ENCODE measurements at regions not wholly inside any gene's neighbourhood (a gene's known extent, or its start where the extent isn't known, plus 50 kb on each side); places are given as distances from the start of the nearest gene placed in this dataset.

GRCh38 chr13:99619207-99619606 lies 117.9 kb downstream of the TM9SF2 start (continued):
- no peak for TF ChIP-seq ZBTB43 (CRISPR knock-in tag; IDR thresholded peaks at IDR 0.05)

GRCh38 chr13:99617474-99618255 lies 116.4 kb downstream of the TM9SF2 start:
- no peak overlapping the region for H3K4me3 Mint-ChIP-seq
- no peaks in the 10 kb centered on the region; the same call in 1 of the 2 replicates for H3K36me3 Mint-ChIP-seq
- H3K9me3 Mint-ChIP-seq = 0 out of 2 replicates have a peak, but pooled peaks cover 3% of the 10 kb centered on the region
- POLR2A ChIA-PET = no interaction called here
- CTCF ChIA-PET = interaction anchor here (0.6 to 1.5 kb wide), 8 partner anchors 11 to 825 kb away, joined by 3 to 9 read pairs (median 4); partner anchors contain the start of gene CLYBL
- peaks cover 37% of the 10 kb centered on the region for H3K4me1 Mint-ChIP-seq
- no peaks in the 10 kb centered on the region for H3K27me3 Mint-ChIP-seq (ENCODE audit: low read depth)
- DNase-seq (ENCODE audit: low spot score) (peak; percentile 73), ATAC-seq (peak; percentile 78)
- H3K27ac Mint-ChIP-seq = peak overlapping the region; percentile 26
- TF ChIP-seq CTCF (IDR thresholded peaks at IDR 0.05) = peak; percentile 84
- TF ChIP-seq KAT7 (CRISPR knock-in tag; IDR thresholded peaks at IDR 0.05; ENCODE audit: borderline replicate concordance) = no peak

- ChIA-PET POLR2A (interaction anchor here (1.0 kb wide), 1 partner anchor 35 kb away, joined by 3 read pairs; no protein-coding TSS in a partner anchor), CTCF (interaction anchor here (0.6 to 2.6 kb wide), 7 partner anchors 8 to 339 kb away, joined by 3 to 18 read pairs (median 4); partner anchors contain the start of gene CLYBL)
- H3K4me3 Mint-ChIP-seq = no peak overlapping the region
- peak; percentile 44 for DNase-seq (ENCODE audit: low spot score)
- no peaks in the 10 kb centered on the region for H3K9me3 Mint-ChIP-seq
- H3K27ac Mint-ChIP-seq = no peak overlapping the region
- H3K4me1 Mint-ChIP-seq = peaks cover 46% of the 10 kb centered on the region
- H3K27me3 Mint-ChIP-seq (ENCODE audit: low read depth) = no peaks in the 10 kb centered on the region
- H3K36me3 Mint-ChIP-seq = peaks cover 4% of the 10 kb centered on the region; the same call in 1 of the 2 replicates
- ATAC-seq = peak; percentile 81
- no peak for TF ChIP-seq NFE2L1 (CRISPR knock-in tag; IDR thresholded peaks at IDR 0.05)
- no peak for TF ChIP-seq NR1H2 (CRISPR knock-in tag; IDR thresholded peaks at IDR 0.05)
- no peak for TF ChIP-seq ZBTB43 (CRISPR knock-in tag; IDR thresholded peaks at IDR 0.05)
- TF ChIP-seq ZNF416 (CRISPR knock-in tag; IDR thresholded peaks at IDR 0.05) = no peak
- no peak for TF ChIP-seq ZNF281 (CRISPR knock-in tag; IDR thresholded peaks at IDR 0.05)
- no peak for TF ChIP-seq PREB (CRISPR knock-in tag; IDR thresholded peaks at IDR 0.05; ENCODE audit: borderline replicate concordance)
- TF ChIP-seq USF1 (CRISPR knock-in tag; IDR thresholded peaks at IDR 0.05) = no peak
- TF ChIP-seq FOXK1 (CRISPR knock-in tag; IDR thresholded peaks at IDR 0.05) = no peak
- TF ChIP-seq ESRRA (CRISPR knock-in tag; IDR thresholded peaks at IDR 0.05; ENCODE audit: borderline replicate concordance) = no peak
- no peak for TF ChIP-seq IRF1 (CRISPR knock-in tag; IDR thresholded peaks at IDR 0.05)
- TF ChIP-seq ZNF121 (CRISPR knock-in tag; IDR thresholded peaks at IDR 0.05) = no peak
- no peak for TF ChIP-seq ZNF671 (CRISPR knock-in tag; IDR thresholded peaks at IDR 0.05)
- TF ChIP-seq NR2C2 (CRISPR knock-in tag; IDR thresholded peaks at IDR 0.05) = no peak
- no peak for TF ChIP-seq MLX (CRISPR knock-in tag; IDR thresholded peaks at IDR 0.05)
- TF ChIP-seq SMAD3 (CRISPR knock-in tag; IDR thresholded peaks at IDR 0.05; ENCODE audit: borderline replicate concordance) = no peak
- TF ChIP-seq ERG (CRISPR knock-in tag; IDR thresholded peaks at IDR 0.05) = no peak
- TF ChIP-seq ZBTB21 (CRISPR knock-in tag; IDR thresholded peaks at IDR 0.05; ENCODE audit: borderline replicate concordance) = no peak
- no peak for TF ChIP-seq CREM (CRISPR knock-in tag; IDR thresholded peaks at IDR 0.05)
Observed at GRCh38 chr13:99614465-99614885, 113.2 kb downstream of the TM9SF2 start.
